NOMO-1 treated with dmso at 0.1 percent for 144 hours (cell line): ENCODE measurements at regions not wholly inside any gene's neighbourhood (a gene's known extent, or its start where the extent isn't known, plus 50 kb on each side); places are given as distances from the start of the nearest gene placed in this dataset.

Experiments used
- DNase-seq: peaks from one replicate; lab custom pipeline; 2025; ENCODE audit not compliant: unreplicated experiment; lab: John Stamatoyannopoulos, UW

GRCh38 chr2:172350839-172351479 lies 76.4 kb upstream of the ITGA6 start:
- DNase-seq = no peak

- no peak for DNase-seq
These were observed 75.8 kb upstream of the ITGA6 start for GRCh38 chr2:172351586-172351985.

- DNase-seq = no peak
These were observed 73.0 kb upstream of the ITGA6 start for GRCh38 chr2:172354347-172354746.

GRCh38 chr2:172357442-172357841 lies 69.9 kb upstream of the ITGA6 start:
- DNase-seq = no peak

- no peak for DNase-seq
These were observed 68.5 kb upstream of the ITGA6 start for GRCh38 chr2:172358691-172359556.

- no peak for DNase-seq
These were observed 66.0 kb upstream of the ITGA6 start for GRCh38 chr2:172361360-172361759.

GRCh38 chr2:172361840-172362239 lies 65.5 kb upstream of the ITGA6 start:
- no peak for DNase-seq

GRCh38 chr2:172364261-172364660 lies 63.1 kb upstream of the ITGA6 start:
- DNase-seq = no peak

GRCh38 chr2:172366596-172367150 lies 60.7 kb upstream of the ITGA6 start:
- DNase-seq = no peak

GRCh38 chr2:172370821-172371455 lies 56.4 kb upstream of the ITGA6 start:
- DNase-seq = no peak

- DNase-seq = no peak
These were observed 55.0 kb upstream of the ITGA6 start for GRCh38 chr2:172372436-172372835.

GRCh38 chr2:172373076-172373475 lies 54.3 kb upstream of the ITGA6 start:
- no peak for DNase-seq

GRCh38 chr2:172373766-172374165 lies 53.6 kb upstream of the ITGA6 start:
- DNase-seq = no peak

GRCh38 chr2:172374318-172375240 lies 52.8 kb upstream of the ITGA6 start:
- no peak for DNase-seq

GRCh38 chr2:172375251-172375650 lies 52.1 kb upstream of the ITGA6 start:
- peak; percentile 21 for DNase-seq

- DNase-seq = no peak
These were observed 51.4 kb upstream of the ITGA6 start for GRCh38 chr2:172376016-172376415.

GRCh38 chr2:172376505-172377125 lies 50.8 kb upstream of the ITGA6 start:
- DNase-seq = no peak

GRCh38 chr2:172377408-172377807 lies 50.0 kb upstream of the ITGA6 start:
- no peak for DNase-seq
